GM18498 (cell line): ENCODE measurements at regions not wholly inside any gene's neighbourhood (a gene's known extent, or its start where the extent isn't known, plus 50 kb on each side); places are given as distances from the start of the nearest gene placed in this dataset.
"Not testable (repeated sequence)": the region's sequence is repeated elsewhere in the genome, so short reads cannot be mapped to it uniquely, and the experiment has no call there.

ENCODE experiments used
- ATAC-seq: cut with Tn5 transposase; IDR thresholded peaks from one replicate; pipeline ENCODE4 v1.9.1; 2021; ENCODE audit warnings: mild to moderate bottlenecking, moderate library complexity; ENCODE audit not compliant: unreplicated experiment

DNA sequence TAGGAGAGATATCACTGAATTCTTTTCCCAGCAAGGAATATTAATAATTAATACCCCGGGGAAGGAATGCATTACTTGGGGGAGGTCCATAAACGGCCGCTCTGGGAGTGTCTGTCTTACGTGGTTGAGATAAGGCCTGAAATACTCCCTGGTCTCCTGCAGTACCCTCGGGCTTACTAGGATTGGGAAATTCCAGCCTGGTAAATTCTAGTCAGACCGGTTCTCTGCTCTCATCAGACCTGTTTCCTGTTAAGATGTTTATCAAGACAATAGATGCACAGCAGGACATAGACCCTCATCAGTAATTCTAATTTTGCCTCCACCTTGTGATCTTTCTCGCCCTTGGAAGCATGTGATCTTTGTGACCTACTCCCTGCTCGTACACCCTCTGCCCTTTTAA is 162.8 kb upstream of the KCND2 start:
- no peak for ATAC-seq

DNA sequence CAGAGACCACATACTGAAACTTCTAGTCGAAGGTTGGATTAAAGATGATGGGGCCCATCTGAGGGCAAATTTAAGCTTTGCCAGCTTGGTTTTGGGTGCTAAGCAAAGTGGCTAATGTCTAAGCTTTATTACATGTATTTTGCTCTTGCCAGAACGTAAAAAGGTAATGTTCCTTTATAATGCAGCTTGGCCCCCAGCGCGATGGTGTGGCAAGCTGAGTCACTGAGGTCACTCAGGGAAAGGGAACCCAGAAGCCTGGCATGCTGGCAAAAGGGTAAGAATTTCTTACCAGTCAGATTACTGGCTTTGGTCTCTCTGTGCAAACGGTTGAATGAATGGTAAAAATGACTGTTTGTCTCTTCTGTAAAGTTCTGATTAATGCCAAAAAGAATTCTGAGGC is 158.3 kb upstream of the KCND2 start:
- no peak for ATAC-seq

DNA sequence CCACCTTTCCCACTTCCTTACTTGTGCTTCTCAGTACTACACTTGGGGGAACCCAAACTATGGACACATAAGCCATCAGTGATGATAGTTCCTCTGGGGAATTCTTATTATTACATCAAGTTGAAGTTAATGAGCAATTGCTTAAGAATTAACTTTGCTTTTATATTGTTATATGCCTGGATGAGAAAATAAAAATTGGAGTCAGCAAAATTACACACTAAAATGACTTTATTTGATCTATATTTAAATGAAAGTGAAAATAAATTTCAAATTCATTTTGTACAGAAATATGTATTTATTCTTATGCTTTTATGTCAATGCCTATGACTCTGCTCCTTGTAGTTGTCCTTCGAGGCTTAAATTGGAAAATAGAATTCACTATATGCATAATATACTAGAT is 149.4 kb upstream of the KCND2 start:
- no peak for ATAC-seq

DNA sequence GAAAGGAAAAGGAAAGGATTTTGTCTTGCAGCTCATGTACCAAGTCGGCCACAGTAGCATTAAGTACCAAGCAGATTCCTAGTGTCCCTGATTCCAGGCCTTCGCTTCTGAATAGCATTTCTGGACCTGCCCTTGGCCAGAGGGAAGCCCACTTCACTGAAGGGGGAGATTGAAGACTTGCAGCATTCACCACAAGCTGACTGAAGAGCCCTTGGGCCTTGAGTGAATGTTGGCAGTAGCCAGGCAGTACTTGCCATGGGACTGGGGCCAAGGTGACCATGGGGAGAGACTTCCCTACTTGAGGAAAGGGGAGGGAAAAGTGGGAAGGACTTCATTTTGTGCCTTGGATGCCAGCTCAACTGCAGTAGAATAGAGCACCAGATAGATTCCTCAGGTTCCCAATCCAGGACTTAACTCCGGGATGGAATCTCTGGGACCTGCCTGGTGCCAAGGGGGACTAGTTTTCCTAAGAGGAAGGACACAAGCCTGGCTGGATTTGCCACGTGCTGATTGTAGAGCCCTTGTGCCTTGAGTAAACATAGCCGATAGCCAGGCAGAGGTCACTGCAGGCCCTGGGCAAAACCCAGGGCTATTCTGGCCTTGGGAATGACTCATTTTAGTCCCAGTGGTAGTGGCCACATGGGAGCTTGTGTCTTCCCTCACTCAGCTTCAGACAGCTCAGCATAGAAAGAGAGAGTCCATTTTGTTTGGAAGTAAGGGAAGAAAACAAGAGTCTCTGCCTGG is 141.7 kb upstream of the KCND2 start:
- no peak for ATAC-seq

DNA sequence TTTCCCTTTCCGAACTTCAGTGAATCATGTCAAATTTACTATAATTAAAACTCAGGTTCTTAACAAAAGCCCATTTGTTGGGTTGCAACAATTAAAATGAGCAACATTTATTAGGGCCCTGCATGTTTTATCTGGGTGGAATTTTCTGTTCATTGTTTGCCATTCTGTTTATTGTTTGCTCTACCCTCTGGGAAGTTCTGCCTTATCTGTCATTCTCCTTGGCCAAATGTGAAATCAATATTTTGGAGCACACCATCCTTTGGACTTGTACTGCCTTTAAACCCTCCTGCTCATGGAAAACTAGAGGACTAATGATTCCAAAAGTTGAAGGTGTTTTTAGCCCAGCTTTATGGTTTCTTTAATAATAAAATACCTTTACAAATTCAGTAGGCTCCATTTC is 134.5 kb upstream of the KCND2 start:
- no peak for ATAC-seq

DNA sequence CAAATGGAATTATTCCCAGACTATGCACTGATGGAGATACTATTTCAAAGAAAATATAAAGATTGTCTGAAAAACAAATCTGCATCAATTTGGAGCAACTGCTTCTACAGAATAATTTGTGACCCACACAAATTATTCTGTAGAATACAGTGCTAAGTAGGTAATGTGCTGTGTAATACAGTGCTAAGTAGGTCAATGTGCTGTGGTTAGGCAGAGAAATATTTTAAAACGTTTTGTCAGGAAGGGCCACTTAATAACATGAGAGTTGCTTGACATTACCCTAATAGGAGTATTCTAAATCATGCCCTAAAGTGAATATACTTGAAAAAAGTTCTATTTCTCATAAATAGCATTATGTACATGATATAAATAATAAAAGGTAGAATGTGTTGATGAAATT is 116.5 kb upstream of the KCND2 start:
- no peak for ATAC-seq

DNA sequence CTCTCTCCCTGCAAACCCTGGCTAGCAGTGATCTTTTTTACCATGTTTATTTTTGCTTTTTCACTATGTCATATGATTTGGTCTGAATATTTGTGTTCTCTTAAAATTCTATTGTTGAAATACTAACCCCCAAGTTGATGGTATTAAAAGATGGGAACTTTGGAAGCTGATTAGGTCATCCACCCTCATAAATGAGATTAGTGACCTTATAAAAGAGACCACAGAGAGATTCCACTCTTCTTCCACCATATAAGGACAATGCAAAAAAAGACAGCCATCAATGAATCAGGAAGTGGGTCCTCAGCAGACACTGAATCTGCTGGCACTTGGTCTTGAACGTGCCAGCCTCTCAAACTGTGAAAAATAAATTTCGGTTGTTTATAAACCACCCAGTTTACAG is 112.8 kb upstream of the KCND2 start:
- ATAC-seq = no peak

DNA sequence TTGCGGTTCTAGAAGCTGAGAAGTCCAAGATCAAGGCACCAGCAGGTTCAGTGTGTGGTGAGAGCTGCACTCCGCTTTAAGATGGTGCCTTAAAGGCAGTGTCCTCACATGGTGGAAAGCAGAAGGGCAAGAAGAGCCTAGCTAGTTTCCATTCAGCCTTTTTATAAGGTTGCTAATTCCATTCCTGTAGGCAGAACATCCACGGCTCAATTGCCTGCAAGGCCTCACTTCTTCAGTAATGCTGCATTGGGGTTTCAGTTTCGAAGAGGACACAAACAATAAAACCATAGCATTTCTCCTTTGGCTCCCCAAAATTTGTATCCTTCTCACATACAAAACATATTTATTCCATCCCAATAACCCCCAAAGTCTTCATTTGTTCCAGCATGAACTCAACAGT is 109.5 kb upstream of the KCND2 start:
- ATAC-seq = no peak

DNA sequence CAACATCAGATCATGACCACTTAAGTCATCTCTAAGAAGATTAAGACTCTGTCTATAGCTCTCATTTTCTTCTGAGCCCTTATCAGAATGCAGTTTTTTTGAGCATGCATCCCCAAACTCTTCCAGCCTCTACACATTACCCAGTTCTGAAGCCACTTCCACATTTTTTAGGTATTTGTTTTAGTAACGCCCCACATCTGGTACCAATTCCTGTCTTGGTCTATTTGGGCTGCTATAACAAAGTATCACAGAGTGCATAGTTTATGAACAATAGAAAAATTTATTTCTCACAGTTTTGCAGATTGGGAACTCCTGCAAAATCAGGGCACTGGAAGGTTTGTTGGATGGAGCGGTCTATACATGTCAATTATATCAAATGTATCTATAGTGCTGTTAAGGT is 107.7 kb upstream of the KCND2 start:
- ATAC-seq = no peak

DNA sequence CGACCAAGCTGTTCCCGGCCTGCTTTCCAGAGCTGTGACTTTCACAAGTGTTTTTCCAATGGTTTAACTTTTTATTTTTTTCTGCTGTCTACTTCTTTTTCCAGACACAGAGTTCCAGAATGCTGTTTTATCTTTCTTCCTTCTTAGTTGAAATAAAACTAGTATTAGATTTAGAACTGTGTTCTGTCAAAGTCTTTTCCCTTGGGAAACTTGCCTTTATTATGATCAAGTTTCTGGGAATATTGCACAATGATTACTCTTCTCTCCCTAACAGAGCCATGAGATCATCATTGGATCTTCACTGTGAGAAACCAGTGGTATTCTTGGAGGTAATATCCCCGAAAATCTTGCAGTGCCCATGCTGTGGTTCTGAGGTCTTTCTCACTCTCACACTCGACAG is 104.9 kb upstream of the KCND2 start:
- ATAC-seq = no peak

DNA sequence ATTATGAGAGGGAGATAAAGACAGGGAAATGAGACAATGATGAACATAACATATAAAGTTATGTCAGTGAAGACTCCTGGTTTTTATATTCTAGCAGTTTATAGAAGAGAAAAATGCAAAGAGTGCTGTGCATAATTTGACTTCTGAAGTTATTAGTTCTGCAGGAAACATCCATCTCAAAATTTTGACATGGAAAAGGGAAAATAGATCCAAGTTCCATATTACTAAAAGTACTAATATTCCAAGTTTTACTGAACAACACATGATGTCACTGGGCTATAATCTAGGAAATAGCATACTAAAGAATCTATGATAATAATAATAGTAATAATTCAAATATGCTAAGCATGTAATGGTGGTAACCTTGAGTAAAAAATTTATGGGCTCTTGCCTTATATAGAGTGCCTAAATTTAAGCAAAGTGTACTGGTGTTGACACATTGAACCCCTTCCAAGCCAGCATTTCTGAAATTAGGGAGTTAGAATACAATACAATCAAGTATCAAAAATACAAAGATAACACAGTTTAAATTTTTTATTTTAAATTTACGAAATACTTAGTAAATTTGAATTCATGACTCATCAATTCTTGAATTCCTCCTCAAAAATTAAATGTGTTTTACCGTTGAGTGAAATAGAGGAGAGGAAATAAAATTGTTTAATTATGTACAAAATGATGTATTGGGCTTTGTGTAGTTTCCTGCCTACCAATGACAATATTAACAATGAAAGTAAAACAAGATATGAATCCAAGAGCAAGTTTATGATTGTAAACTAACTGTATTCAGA is 102.8 kb upstream of the KCND2 start:
- no peak for ATAC-seq

DNA sequence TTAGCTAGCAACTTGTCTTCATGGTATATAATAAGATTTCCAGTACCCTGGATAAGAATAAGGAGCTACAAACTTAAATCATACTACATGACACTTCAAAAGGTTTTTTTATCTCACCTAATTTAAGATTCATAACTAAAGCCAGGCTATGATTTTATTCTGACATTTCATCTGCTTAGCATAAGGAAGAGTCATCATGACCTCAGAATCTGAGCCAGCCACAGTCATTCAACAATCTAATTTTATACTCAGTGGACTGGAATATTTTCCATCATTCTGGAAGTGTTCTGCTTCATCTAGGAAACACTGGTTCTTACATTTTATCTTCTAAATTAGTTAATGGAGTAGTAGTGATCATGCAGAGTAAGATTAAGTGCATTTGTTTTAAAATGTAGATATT is 102.1 kb upstream of the KCND2 start:
- ATAC-seq = no peak

DNA sequence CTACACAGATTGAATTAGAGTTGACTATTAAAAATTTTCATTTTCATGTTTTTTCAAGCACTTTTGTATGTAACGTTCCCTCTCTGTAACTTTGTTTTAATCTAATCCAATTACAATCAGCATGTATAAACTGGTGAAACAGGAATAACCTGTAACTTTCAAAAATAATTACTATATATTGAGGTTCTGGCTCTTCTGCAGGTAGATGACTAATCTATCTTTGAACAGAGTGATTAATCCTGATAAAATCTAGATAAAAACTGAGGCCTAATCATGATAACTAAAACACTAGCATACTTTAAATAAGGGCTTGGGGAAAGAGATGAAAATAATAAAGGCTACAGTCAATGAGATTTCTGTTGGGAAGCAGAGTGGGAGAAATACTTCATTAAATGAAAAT is 101.6 kb upstream of the KCND2 start:
- no peak for ATAC-seq

DNA sequence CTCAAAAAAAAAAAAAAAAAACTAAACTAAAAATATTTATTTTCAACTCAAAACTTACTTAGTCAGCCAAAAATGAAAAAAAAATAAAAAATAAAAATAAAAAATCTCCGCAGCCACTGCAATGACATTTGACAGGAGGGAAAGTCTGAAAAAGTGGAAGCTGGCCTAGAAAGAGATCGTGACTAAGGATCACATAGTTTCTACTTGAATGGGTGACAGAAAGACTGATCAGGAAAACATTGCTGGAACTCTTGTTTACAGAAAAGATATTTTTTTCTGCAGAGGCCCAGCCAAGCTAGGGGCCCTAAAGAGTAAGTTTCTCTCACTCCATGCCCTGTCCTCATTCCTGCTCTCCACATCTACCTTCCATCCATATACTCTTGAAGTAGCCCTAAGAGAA is 92.8 kb upstream of the KCND2 start:
- ATAC-seq = no peak

DNA sequence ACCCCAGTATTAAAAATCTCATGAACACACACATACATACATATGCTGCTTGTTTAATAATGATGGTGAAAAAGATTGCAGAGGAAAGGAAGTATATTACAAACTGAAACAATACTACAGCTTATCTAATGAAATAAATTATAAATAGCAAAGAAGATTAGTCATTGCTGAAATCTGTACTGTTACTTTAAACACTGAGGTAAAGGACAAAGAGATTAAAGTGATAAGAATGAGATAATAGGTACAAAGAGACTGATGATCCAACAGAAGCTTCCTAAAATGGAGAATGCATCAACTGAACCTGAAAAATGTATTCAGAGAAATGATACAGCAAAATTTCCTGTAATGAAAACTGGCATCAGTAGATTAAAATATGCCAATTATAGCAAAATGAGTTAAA is 91.5 kb upstream of the KCND2 start:
- no peak for ATAC-seq

DNA sequence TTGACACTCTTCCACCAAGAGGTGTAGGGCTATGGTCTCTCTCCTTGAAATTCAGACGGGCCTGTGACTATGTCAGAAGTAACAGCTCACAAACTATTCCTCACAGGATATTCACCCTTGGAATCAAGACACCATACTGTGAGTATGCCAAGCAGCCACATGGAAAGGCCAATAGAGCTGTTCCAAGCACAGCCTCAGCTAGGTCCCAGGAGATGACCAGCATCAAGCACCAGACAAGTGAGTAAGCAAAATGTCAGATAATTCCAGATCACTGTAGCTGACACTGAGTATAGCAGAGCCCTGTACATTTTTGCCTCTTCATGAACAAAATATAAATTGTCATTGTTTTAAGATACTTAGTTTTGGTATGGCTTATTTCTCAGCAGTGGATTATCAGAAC is 88.1 kb upstream of the KCND2 start:
- no peak for ATAC-seq

DNA sequence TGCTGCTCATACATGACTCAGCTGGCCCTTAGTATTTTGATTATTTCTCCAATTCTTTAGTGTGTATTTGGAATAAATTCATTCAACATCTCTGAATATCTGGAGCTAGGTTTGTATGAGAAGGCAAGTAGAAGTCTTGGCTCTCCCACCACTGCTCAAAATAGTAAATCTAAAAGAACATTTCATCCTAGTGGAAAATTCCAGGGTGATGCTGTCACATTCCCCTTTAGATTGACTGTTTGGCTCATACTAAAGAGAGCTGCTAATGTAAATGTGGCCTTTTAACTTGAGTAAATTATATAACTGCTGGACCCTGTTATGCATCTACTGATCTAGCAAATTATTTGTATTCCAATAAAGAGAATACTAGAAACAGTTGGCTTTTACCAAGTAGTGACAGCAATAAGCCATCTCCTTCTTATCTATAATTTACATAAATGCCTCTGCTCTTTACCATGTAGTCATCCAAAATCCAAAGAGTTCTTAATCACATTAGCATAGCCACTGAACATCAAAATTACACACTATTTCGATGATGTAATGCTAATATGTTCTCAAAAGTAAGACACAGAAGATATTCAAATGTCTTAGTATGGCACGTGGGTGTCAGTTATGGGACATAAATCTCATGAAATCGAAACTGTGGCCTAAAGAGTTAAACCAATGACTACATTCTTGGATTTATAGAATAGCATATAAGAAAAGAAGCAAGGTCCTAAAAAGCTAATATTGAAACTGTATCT is 86.9 kb upstream of the KCND2 start:
- no peak for ATAC-seq

DNA sequence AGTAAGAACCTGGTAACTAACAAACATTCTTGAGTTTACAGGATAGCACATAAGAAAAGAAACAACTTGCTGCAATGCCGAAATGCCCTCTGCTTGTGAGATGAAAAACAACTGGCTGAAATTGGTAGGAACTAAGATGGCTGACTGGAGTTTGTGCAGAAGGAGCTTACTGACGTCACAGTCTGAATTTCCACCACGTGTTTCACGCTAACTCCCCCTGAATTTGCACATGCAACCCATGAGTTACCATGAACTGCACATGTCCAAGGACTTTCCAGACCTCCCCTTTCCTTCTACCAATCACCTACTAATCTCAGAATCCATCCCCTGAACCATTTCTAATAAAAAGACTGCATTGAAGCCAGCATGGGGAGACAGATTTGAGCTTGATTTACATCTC is 86.3 kb upstream of the KCND2 start:
- no peak for ATAC-seq

DNA sequence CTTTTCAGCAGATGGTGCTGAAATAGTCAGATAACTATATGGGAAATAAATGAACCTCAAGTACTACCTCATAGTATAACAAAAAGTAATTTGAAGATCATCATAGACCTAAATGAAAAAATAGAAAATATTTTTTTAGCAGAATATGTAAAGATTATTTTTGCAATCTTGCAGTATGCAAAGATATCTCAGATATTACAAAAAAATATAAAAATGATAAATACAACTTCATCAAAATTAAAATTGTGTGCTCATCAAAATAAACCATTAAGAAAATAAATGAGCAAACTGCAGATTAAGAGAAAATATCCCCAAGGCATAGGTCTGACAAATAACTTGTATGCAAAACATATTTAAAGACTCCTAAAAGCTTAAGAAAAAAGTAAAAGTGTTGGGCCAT is 83.4 kb upstream of the KCND2 start:
- ATAC-seq = no peak

DNA sequence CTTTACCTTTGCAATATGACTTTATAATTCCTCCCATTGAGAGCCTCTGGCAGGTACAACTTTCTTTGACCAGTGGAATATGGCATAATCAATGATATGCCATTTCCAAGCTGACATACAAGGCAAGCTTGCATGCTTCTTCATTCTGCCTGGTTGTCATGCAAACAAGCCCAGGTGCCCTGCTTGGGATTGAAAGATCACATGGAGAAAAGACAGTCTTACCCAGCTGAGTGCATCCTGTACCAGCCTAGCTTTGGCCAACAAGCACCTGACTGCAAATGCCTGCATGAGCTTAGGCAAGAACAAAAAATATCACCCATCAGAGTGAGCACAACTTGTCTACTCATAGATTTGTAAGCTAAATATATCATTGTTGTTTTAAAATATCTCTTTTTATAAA is 82.9 kb upstream of the KCND2 start:
- no peak for ATAC-seq

DNA sequence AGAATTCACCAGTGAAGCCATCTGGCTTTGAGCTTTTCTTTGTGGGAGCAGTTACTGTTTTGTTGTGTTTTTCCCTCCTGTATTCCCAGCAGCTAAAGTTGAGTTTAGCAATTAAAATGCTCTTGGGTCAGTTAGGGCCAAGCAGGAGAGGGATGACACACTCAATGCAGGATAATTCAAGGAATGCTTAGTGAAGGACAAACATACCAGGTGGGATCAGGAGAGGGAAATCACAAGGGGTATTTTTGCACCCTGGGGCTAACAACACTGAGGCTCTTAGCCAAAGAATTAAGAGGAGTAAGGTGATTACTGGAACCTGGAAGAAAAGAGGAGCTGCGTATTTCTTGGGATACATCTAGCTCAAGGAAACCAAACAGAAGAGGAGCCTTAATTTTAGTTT is 82.4 kb upstream of the KCND2 start:
- no peak for ATAC-seq

DNA sequence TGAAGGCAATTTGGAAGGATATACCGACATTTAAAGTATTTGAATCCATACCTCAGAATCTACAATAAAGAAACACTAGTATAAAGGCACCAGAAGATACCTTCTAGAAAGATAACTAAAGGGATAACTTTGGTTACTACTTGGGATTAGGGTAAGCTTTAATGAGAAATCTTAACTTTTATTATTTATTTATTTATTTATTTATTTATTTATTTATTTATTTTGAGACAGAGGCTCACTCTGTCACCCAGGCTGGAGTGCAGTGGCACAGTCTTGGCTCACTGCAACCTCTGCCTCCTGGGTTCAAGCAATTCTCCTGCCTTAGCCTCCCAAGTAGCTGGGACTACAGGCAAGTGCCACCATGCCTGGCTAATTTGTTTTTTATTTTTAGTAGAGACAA is 81.6 kb upstream of the KCND2 start:
- not testable (repeated sequence) for ATAC-seq
